ENCODE measurements at regions not wholly inside any gene's neighbourhood (a gene's known extent, or its start where the extent isn't known, plus 50 kb on each side); places are given as distances from the start of the nearest gene placed in this dataset.

DNA sequence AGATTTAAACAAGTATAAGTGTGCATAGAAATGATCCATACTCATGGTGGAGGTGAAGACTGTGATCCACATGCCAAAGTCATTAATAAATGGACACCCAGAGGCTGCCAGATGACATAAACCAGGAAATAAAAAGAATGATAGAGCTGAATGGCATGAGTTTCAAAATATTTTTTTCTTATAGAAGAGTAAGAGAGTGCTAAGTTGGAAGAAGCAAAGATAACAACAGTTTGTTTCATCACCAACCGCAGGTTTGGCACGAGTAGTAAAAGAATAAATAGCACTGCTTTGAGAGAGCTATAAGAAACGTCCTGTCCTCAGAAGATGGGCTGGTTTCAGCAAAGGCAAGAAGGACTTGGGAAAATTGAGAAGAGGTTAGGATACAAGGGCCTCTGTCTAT, 246.9 kb downstream of the UBE3D start:
- ChIA-PET CTCF (ENCODE audit: unreplicated experiment) (no interaction called here), POLR2A (interaction anchor here (0.8 kb wide), 1 partner anchor 8 kb away, joined by 4 read pairs; no protein-coding TSS in a partner anchor)
- TF ChIP-seq EZH2phosphoT487 (IDR thresholded peaks at IDR 0.05; ENCODE audit: borderline replicate concordance, low read depth, low read length): no peak
- TF ChIP-seq, protein P1, sequence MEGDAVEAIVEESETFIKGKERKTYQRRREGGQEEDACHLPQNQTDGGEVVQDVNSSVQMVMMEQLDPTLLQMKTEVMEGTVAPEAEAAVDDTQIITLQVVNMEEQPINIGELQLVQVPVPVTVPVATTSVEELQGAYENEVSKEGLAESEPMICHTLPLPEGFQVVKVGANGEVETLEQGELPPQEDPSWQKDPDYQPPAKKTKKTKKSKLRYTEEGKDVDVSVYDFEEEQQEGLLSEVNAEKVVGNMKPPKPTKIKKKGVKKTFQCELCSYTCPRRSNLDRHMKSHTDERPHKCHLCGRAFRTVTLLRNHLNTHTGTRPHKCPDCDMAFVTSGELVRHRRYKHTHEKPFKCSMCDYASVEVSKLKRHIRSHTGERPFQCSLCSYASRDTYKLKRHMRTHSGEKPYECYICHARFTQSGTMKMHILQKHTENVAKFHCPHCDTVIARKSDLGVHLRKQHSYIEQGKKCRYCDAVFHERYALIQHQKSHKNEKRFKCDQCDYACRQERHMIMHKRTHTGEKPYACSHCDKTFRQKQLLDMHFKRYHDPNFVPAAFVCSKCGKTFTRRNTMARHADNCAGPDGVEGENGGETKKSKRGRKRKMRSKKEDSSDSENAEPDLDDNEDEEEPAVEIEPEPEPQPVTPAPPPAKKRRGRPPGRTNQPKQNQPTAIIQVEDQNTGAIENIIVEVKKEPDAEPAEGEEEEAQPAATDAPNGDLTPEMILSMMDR (conservative IDR thresholded peaks at IDR 0.05; ENCODE audit: low read length): no peak
- DNase-seq (ENCODE audit: low spot score): no peak
- no peak overlapping the region for H3K4me2 ChIP-seq (ENCODE audit: low read length)
- H3K9me2 ChIP-seq (ENCODE audit: insufficient read depth, low read length): no peaks in the 10 kb centered on the region
- no peak overlapping the region for H2AFZ ChIP-seq (ENCODE audit: low read length)
- H3K27ac ChIP-seq (ENCODE audit: low read depth, low read length, poor library complexity, severe bottlenecking): no peak overlapping the region
- intact Hi-C loops (cut with micrococcal nuclease; ENCODE audit: unreplicated experiment): no loop called here
- no peaks in the 10 kb centered on the region for H4K20me1 ChIP-seq (ENCODE audit: insufficient read depth, low read length)
- H3K4me1 ChIP-seq (ENCODE audit: insufficient read depth, low read length, poor library complexity, severe bottlenecking): no peaks in the 10 kb centered on the region
- no peaks in the 10 kb centered on the region for H3K36me3 ChIP-seq (ENCODE audit: insufficient read depth, low read length)
- no peaks in the 10 kb centered on the region for H3K9me3 ChIP-seq (ENCODE audit: low read length)
- no peak overlapping the region for H3K4me3 ChIP-seq (ENCODE audit: low read depth, low read length, poor library complexity, severe bottlenecking)
- H3K79me2 ChIP-seq (ENCODE audit: insufficient read depth, low read depth, low read length): no peaks in the 10 kb centered on the region
- BruUV-seq (replicated peaks): no TSS peak

DNA sequence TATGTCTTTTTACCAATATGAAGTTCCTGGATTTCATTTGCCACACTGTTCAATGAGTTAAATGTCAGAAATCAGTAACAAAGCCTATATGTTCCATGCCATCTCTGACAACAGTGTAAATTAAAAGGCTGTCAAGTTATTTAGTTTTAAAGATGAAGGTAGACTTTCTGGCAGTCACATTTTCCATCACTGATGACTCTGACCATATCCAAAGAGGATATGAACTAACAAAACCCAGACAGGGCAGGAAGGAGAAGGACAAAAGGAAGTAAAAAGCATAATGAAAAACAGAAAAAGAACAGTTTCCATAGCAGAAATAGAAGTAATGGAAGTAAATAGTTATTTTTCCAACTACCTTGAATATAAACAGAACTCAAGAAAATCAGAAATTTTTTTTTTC, 242.3 kb downstream of the UBE3D start:
- ChIA-PET POLR2A (no interaction called here), CTCF (ENCODE audit: unreplicated experiment) (no interaction called here)
- Histone ChIP-seq H3K36me3 (ENCODE audit: insufficient read depth, low read length) (no peaks in the 10 kb centered on the region), H3K9me2 (ENCODE audit: insufficient read depth, low read length) (no peaks in the 10 kb centered on the region), H3K27ac (ENCODE audit: low read depth, low read length, poor library complexity, severe bottlenecking) (no peak overlapping the region), H3K79me2 (ENCODE audit: insufficient read depth, low read depth, low read length) (no peaks in the 10 kb centered on the region), H3K9me3 (ENCODE audit: low read length) (no peaks in the 10 kb centered on the region), H3K4me2 (ENCODE audit: low read length) (no peak overlapping the region), H3K4me3 (ENCODE audit: low read depth, low read length, poor library complexity, severe bottlenecking) (no peak overlapping the region), H3K4me1 (ENCODE audit: insufficient read depth, low read length, poor library complexity, severe bottlenecking) (no peaks in the 10 kb centered on the region), H2AFZ (ENCODE audit: low read length) (no peak overlapping the region), H4K20me1 (ENCODE audit: insufficient read depth, low read length) (no peaks in the 10 kb centered on the region)
- intact Hi-C loops (cut with micrococcal nuclease; ENCODE audit: unreplicated experiment): no loop called here
- no TSS peak for BruUV-seq (replicated peaks)
- no peak for TF ChIP-seq EZH2phosphoT487 (IDR thresholded peaks at IDR 0.05; ENCODE audit: borderline replicate concordance, low read depth, low read length)
- no peak for DNase-seq (ENCODE audit: low spot score)

DNA sequence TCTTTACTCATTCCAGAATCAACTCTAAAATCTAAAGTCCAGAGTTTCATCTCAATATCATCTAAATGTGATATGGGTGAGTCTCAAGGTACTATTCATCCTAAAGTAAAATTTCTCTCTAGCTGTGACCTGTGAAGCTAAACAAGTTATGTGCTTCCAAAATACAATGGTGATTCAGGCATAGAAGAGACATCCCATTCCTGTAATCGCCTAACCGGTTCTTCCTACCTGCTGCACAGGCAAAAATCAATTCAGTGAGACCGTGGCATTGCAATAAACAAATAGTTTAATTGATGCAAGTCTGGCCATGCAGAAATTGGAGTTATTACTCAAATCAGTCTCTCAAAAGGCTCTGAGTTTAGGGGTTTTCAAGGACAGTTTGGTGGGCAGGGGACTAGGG, 232.8 kb downstream of the UBE3D start:
- POLR2A ChIA-PET: no interaction called here
- TF ChIP-seq EZH2phosphoT487 (IDR thresholded peaks at IDR 0.05; ENCODE audit: borderline replicate concordance, low read depth, low read length): no peak
- TF ChIP-seq, protein P1 (conservative IDR thresholded peaks at IDR 0.05; ENCODE audit: low read length): no peak
- Histone ChIP-seq H3K79me2 (ENCODE audit: insufficient read depth, low read depth, low read length) (no peaks in the 10 kb centered on the region), H3K27ac (ENCODE audit: low read depth, low read length, poor library complexity, severe bottlenecking) (no peak overlapping the region), H3K36me3 (ENCODE audit: insufficient read depth, low read length) (no peaks in the 10 kb centered on the region), H4K20me1 (ENCODE audit: insufficient read depth, low read length) (no peaks in the 10 kb centered on the region), H3K9me2 (ENCODE audit: insufficient read depth, low read length) (no peaks in the 10 kb centered on the region), H3K4me2 (ENCODE audit: low read length) (no peak overlapping the region), H3K9me3 (ENCODE audit: low read length) (no peaks in the 10 kb centered on the region), H3K4me1 (ENCODE audit: insufficient read depth, low read length, poor library complexity, severe bottlenecking) (no peaks in the 10 kb centered on the region), H3K4me3 (ENCODE audit: low read depth, low read length, poor library complexity, severe bottlenecking) (no peak overlapping the region), H2AFZ (ENCODE audit: low read length) (no peak overlapping the region)
- intact Hi-C loops (cut with micrococcal nuclease; ENCODE audit: unreplicated experiment): no loop called here
- BruUV-seq (replicated peaks): no TSS peak
- no peak for DNase-seq (ENCODE audit: low spot score)
- CTCF ChIA-PET (ENCODE audit: unreplicated experiment): no interaction called here
